K562 (cell line): ENCODE measurements at regions not wholly inside any gene's neighbourhood (a gene's known extent, or its start where the extent isn't known, plus 50 kb on each side); places are given as distances from the start of the nearest gene placed in this dataset.
A peak's percentile ranks its signal among the peaks of the same experiment; 100 is the strongest.

Experiments used
- ATAC-seq: fragments of 200-7000 bp; cut with Tn5 transposase; 3 replicates; pipeline ENCODE4 v1.9.1; 2020; ENCODE audit warnings: moderate library complexity
- BruUV-seq: library from RNA; stranded (reverse); fragments of 400-500 nt; replicated peaks from 2 replicates; lab custom pipeline; 2021; lab: Mats Ljungman, UMichigan
- CTCF ChIA-PET: fragments of 300-600 bp; formaldehyde crosslinking; extraction: SDS; loops from one replicate; lab custom pipeline; 2021; ENCODE audit warnings: low intra/inter-chr PET ratio; lab: Yijun Ruan, JAX
- POLR2A ChIA-PET: fragments of 300-600, 350-650 bp; sonication (Branson Sonifier 250); formaldehyde crosslinking; extraction: SDS; loops from one replicate; lab custom pipeline; 2021; ENCODE audit warnings: antibody characterized with exemption, inconsistent platforms; lab: Yijun Ruan, JAX
- DNase-seq, 4 experiments: peaks; one replicate each; pipeline versions ENCODE4 v3.0.0 to v3.0.0-alpha.2; 2011 to 2018; ENCODE audit warnings: low spot score in 3 of 4, mixed read lengths in 3 of 4; ENCODE audit errors: extremely low read depth in 1 of 4
- FAIRE-seq: peaks from 2 replicates; lab custom pipeline; 2011; peaks lifted over from hg19 to GRCh38; lab: Jason Lieb, UNC
- H2AFZ ChIP-seq: 2 replicates; pipeline ENCODE4 v1.6.0; 2011; ENCODE audit warnings: low read depth, low read length, control low read depth, inconsistent platforms
- H3K27ac ChIP-seq: fragments of 200-600 bp; 3 replicates; pipeline ENCODE4 v1.8.0; 2011; ENCODE audit warnings: low read depth, mild to moderate bottlenecking, control low read depth, inconsistent platforms, low read length, moderate library complexity, mixed read lengths; ENCODE audit errors: extremely low read depth
- H3K27me3 ChIP-seq, 2 experiments: fragments of 300-600 bp in 1 of 2; 2 replicates in 1 of 2; 3 replicates in 1 of 2; pipeline versions ENCODE4 v1.6.0 to v1.8.0; 2011; ENCODE audit warnings: inconsistent platforms in 2 of 2, low read length in 2 of 2, mild to moderate bottlenecking in 1 of 2, mixed read lengths in 1 of 2, moderate library complexity in 1 of 2; ENCODE audit not compliant: control insufficient read depth in 2 of 2, insufficient read depth in 2 of 2
- H3K36me3 ChIP-seq: fragments of 300-600 bp; 3 replicates; pipeline ENCODE4 v1.8.0; 2011; ENCODE audit warnings: mild to moderate bottlenecking, low read length, inconsistent platforms; ENCODE audit not compliant: control insufficient read depth, insufficient read depth
- H3K4me1 ChIP-seq, 2 experiments: fragments of 200-600 bp in 1 of 2; replicated peaks in 1 of 2; 2 replicates in 1 of 2; 3 replicates in 1 of 2; pipeline versions ENCODE4 v1.5.1 to v1.8.0; 2011; ENCODE audit warnings: inconsistent platforms in 2 of 2, low read length in 2 of 2, mild to moderate bottlenecking in 1 of 2, mixed read lengths in 1 of 2, moderate library complexity in 1 of 2; ENCODE audit not compliant: control insufficient read depth in 2 of 2, insufficient read depth in 2 of 2
- H3K4me2 ChIP-seq: 2 replicates; pipeline ENCODE4 v1.6.1; 2011; ENCODE audit warnings: low read length, control low read depth, inconsistent platforms, mixed read lengths; ENCODE audit not compliant: insufficient read depth
- H3K4me3 ChIP-seq: fragments of 200-600 bp; sonication (generic), shearing (Covaris generic); 2 replicates; pipeline ENCODE4 v1.5.1; 2016; ENCODE audit warnings: control low read depth, inconsistent platforms
- H3K79me2 ChIP-seq: fragments of 200-600 bp; 3 replicates; pipeline ENCODE4 v1.8.0; 2011; ENCODE audit warnings: low read length, inconsistent platforms; ENCODE audit not compliant: control insufficient read depth, insufficient read depth
- H3K9ac ChIP-seq, 2 experiments: 2 replicates each; pipeline versions ENCODE4 v1.6.0 to v1.6.1; 2011; ENCODE audit warnings: low read depth in 2 of 2, low read length in 2 of 2, control low read depth in 1 of 2, inconsistent platforms in 1 of 2, mild to moderate bottlenecking in 1 of 2, mixed read lengths in 1 of 2; ENCODE audit not compliant: insufficient read depth in 1 of 2
- H3K9me1 ChIP-seq: one replicate; pipeline ENCODE4 v1.6.0; 2011; ENCODE audit warnings: inconsistent platforms, mild to moderate bottlenecking, low read length, moderate library complexity; ENCODE audit not compliant: control insufficient read depth, insufficient read depth
- H3K9me3 ChIP-seq: replicated peaks from 2 replicates; pipeline ENCODE4 v1.5.1; 2011; ENCODE audit warnings: low read depth, low read length, inconsistent platforms; ENCODE audit not compliant: control insufficient read depth, insufficient read depth
- H4K20me1 ChIP-seq: replicated peaks from 2 replicates; pipeline ENCODE4 v1.6.1; 2011; ENCODE audit warnings: low read length, inconsistent platforms, mixed read lengths; ENCODE audit not compliant: control insufficient read depth, insufficient read depth
- CBFA2T2 ChIP-seq: fragments of 450-650 bp; conservative IDR thresholded peaks from 2 replicates; pipeline ENCODE4 v1.6.1; 2017; ENCODE audit warnings: mild to moderate bottlenecking
- KAT7 ChIP-seq: sonication (generic); formaldehyde crosslinking; IDR thresholded peaks from 2 replicates; pipeline ENCODE4 v1.8.0; 2022; ENCODE audit warnings: missing genetic modification reagents, mild to moderate bottlenecking, borderline replicate concordance
- MECOM ChIP-seq: fragments of 250-450 bp; sonication (Bioruptor Pico); IDR thresholded peaks from 2 replicates; pipeline ENCODE4 v1.8.0; 2022; ENCODE audit warnings: inconsistent platforms
- MYNN ChIP-seq, 2 experiments: sonication (generic); formaldehyde crosslinking in 1 of 2; IDR thresholded peaks; 2 replicates each; pipeline versions ENCODE4 v1.5.0 to v1.6.1; 2016 to 2020; ENCODE audit warnings: antibody characterized with exemption in 1 of 2, missing genetic modification reagents in 1 of 2
- RUNX1 ChIP-seq: sonication (generic); IDR thresholded peaks from 2 replicates; pipeline ENCODE4 v1.6.1; 2016; ENCODE audit warnings: antibody characterized with exemption, low read depth
- SMARCA4 ChIP-seq: fragments of 450-650 bp; IDR thresholded peaks from 2 replicates; pipeline ENCODE4 v1.6.1; 2016
- WGBS: fragments of 100-300 bp; shearing (Covaris generic); methylation state at CpG from one replicate; pipeline ENCODE4 v1.1.6; 2016; ENCODE audit warnings: low coverage, mixed read lengths; ENCODE audit not compliant: insufficient coverage; ENCODE audit errors: missing lambda C conversion rate; 5-methylcytosine and 5-hydroxymethylcytosine counted together
- in situ Hi-C: fragments of 300-500 bp; cut with MboI; formaldehyde crosslinking; loops from 4 replicates; pipeline ENCODE4 v1.15.0; 2018; ENCODE audit warnings: inconsistent platforms, mixed read lengths
- intact Hi-C: fragments of 100-400 bp; cut with micrococcal nuclease; formaldehyde crosslinking; loops from 2 replicates; pipeline ENCODE4 v1.14.2; 2022
- TF ChIP-seq, protein P1 (sequence below): fragments of 150-350 bp; IDR thresholded peaks from 2 replicates; pipeline ENCODE4 v1.6.1; 2014; ENCODE audit warnings: low read depth, mild to moderate bottlenecking, low read length, borderline replicate concordance
- TF ChIP-seq, protein P2 (sequence below): fragments of 450-650 bp; IDR thresholded peaks from 2 replicates; pipeline ENCODE4 v1.6.1; 2016; ENCODE audit warnings: mild to moderate bottlenecking, moderate library complexity

GRCh38 chr16:79833559-79833958, 233.0 kb upstream of the MAF start:
- FAIRE-seq (peak; percentile 46), ATAC-seq (peak; percentile 77), DNase-seq (peak in 1 of 4 experiments; percentile 59)
- no peaks in the 10 kb centered on the region for H3K9me1 ChIP-seq
- H2AFZ ChIP-seq, result peak overlapping the region; percentile 21; the same call in 1 of the 2 replicates
- no peaks in the 10 kb centered on the region for H3K27me3 ChIP-seq
- no peaks in the 10 kb centered on the region for H4K20me1 ChIP-seq
- peaks cover 0 to 23% of the 10 kb centered on the region in 2 experiments; a peak in 4 of 5 replicates for H3K4me1 ChIP-seq
- H3K27ac ChIP-seq, result no peak overlapping the region
- ChIA-PET POLR2A (interaction anchor here (0.6 to 3.6 kb wide), 2 partner anchors 9 to 12 kb away, joined by 3 to 20 read pairs; no protein-coding TSS in a partner anchor), CTCF (no interaction called here)
- no peaks in the 10 kb centered on the region for H3K36me3 ChIP-seq
- no peak overlapping the region for H3K4me3 ChIP-seq
- no peaks in the 10 kb centered on the region for H3K9me3 ChIP-seq
- WGBS, result 3% methylated on average over 4 of the region's 4 CpGs
- intact Hi-C loops (no loop called here), in situ Hi-C loops (no loop called here)
- H3K9ac ChIP-seq, result no peak overlapping the region
- H3K4me2 ChIP-seq, result peak overlapping the region; percentile 44; the same call in 1 of the 2 replicates
- H3K79me2 ChIP-seq, result no peaks in the 10 kb centered on the region
- no TSS peak for BruUV-seq
- TF ChIP-seq KAT7 (CRISPR knock-in tag), result no peak
- no peak for TF ChIP-seq MYNN (IDR thresholded peaks at IDR 0.05)
- TF ChIP-seq MYNN (CRISPR knock-in tag; IDR thresholded peaks at IDR 0.05), result no peak
- TF ChIP-seq MECOM, result 0 out of 2 replicates have a peak, but pooled peaks have one; percentile 6
- TF ChIP-seq RUNX1, result no peak
- TF ChIP-seq CBFA2T2, result peak; percentile 33; the same call in 1 of the 2 replicates
- TF ChIP-seq SMARCA4, result peak; percentile 79; the same call in 1 of the 2 replicates
- TF ChIP-seq, protein P1, sequence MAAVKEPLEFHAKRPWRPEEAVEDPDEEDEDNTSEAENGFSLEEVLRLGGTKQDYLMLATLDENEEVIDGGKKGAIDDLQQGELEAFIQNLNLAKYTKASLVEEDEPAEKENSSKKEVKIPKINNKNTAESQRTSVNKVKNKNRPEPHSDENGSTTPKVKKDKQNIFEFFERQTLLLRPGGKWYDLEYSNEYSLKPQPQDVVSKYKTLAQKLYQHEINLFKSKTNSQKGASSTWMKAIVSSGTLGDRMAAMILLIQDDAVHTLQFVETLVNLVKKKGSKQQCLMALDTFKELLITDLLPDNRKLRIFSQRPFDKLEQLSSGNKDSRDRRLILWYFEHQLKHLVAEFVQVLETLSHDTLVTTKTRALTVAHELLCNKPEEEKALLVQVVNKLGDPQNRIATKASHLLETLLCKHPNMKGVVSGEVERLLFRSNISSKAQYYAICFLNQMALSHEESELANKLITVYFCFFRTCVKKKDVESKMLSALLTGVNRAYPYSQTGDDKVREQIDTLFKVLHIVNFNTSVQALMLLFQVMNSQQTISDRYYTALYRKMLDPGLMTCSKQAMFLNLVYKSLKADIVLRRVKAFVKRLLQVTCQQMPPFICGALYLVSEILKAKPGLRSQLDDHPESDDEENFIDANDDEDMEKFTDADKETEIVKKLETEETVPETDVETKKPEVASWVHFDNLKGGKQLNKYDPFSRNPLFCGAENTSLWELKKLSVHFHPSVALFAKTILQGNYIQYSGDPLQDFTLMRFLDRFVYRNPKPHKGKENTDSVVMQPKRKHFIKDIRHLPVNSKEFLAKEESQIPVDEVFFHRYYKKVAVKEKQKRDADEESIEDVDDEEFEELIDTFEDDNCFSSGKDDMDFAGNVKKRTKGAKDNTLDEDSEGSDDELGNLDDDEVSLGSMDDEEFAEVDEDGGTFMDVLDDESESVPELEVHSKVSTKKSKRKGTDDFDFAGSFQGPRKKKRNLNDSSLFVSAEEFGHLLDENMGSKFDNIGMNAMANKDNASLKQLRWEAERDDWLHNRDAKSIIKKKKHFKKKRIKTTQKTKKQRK, result no peak
- TF ChIP-seq, protein P2, sequence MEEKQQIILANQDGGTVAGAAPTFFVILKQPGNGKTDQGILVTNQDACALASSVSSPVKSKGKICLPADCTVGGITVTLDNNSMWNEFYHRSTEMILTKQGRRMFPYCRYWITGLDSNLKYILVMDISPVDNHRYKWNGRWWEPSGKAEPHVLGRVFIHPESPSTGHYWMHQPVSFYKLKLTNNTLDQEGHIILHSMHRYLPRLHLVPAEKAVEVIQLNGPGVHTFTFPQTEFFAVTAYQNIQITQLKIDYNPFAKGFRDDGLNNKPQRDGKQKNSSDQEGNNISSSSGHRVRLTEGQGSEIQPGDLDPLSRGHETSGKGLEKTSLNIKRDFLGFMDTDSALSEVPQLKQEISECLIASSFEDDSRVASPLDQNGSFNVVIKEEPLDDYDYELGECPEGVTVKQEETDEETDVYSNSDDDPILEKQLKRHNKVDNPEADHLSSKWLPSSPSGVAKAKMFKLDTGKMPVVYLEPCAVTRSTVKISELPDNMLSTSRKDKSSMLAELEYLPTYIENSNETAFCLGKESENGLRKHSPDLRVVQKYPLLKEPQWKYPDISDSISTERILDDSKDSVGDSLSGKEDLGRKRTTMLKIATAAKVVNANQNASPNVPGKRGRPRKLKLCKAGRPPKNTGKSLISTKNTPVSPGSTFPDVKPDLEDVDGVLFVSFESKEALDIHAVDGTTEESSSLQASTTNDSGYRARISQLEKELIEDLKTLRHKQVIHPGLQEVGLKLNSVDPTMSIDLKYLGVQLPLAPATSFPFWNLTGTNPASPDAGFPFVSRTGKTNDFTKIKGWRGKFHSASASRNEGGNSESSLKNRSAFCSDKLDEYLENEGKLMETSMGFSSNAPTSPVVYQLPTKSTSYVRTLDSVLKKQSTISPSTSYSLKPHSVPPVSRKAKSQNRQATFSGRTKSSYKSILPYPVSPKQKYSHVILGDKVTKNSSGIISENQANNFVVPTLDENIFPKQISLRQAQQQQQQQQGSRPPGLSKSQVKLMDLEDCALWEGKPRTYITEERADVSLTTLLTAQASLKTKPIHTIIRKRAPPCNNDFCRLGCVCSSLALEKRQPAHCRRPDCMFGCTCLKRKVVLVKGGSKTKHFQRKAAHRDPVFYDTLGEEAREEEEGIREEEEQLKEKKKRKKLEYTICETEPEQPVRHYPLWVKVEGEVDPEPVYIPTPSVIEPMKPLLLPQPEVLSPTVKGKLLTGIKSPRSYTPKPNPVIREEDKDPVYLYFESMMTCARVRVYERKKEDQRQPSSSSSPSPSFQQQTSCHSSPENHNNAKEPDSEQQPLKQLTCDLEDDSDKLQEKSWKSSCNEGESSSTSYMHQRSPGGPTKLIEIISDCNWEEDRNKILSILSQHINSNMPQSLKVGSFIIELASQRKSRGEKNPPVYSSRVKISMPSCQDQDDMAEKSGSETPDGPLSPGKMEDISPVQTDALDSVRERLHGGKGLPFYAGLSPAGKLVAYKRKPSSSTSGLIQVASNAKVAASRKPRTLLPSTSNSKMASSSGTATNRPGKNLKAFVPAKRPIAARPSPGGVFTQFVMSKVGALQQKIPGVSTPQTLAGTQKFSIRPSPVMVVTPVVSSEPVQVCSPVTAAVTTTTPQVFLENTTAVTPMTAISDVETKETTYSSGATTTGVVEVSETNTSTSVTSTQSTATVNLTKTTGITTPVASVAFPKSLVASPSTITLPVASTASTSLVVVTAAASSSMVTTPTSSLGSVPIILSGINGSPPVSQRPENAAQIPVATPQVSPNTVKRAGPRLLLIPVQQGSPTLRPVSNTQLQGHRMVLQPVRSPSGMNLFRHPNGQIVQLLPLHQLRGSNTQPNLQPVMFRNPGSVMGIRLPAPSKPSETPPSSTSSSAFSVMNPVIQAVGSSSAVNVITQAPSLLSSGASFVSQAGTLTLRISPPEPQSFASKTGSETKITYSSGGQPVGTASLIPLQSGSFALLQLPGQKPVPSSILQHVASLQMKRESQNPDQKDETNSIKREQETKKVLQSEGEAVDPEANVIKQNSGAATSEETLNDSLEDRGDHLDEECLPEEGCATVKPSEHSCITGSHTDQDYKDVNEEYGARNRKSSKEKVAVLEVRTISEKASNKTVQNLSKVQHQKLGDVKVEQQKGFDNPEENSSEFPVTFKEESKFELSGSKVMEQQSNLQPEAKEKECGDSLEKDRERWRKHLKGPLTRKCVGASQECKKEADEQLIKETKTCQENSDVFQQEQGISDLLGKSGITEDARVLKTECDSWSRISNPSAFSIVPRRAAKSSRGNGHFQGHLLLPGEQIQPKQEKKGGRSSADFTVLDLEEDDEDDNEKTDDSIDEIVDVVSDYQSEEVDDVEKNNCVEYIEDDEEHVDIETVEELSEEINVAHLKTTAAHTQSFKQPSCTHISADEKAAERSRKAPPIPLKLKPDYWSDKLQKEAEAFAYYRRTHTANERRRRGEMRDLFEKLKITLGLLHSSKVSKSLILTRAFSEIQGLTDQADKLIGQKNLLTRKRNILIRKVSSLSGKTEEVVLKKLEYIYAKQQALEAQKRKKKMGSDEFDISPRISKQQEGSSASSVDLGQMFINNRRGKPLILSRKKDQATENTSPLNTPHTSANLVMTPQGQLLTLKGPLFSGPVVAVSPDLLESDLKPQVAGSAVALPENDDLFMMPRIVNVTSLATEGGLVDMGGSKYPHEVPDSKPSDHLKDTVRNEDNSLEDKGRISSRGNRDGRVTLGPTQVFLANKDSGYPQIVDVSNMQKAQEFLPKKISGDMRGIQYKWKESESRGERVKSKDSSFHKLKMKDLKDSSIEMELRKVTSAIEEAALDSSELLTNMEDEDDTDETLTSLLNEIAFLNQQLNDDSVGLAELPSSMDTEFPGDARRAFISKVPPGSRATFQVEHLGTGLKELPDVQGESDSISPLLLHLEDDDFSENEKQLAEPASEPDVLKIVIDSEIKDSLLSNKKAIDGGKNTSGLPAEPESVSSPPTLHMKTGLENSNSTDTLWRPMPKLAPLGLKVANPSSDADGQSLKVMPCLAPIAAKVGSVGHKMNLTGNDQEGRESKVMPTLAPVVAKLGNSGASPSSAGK, result peak; percentile 68
